ENCODE measurements at regions not wholly inside any gene's neighbourhood (a gene's known extent, or its start where the extent isn't known, plus 50 kb on each side); places are given as distances from the start of the nearest gene placed in this dataset.
A peak's percentile ranks its signal among the peaks of the same experiment; 100 is the strongest.

- no peak overlapping the region for H3K9ac ChIP-seq (ENCODE audit: control insufficient read depth, insufficient read depth, low read length)
- BruUV-seq (replicated peaks): no TSS peak
- no peak for FAIRE-seq
- DNase-seq (ENCODE audit: low read depth, low spot score): no peak
- no peaks in the 10 kb centered on the region for H3K9me3 ChIP-seq (replicated peaks; ENCODE audit: control insufficient read depth, insufficient read depth, low read length)
- ChIA-PET SMC1A (ENCODE audit: uncharacterized antibody, unreplicated experiment) (interaction anchor here (2.0 kb wide), 1 partner anchor 12 kb away, joined by 5 read pairs; no protein-coding TSS in a partner anchor), CTCF (interaction anchor here (1.3 to 1.4 kb wide), 3 partner anchors 10 to 26 kb away, joined by 3 to 8 read pairs (median 4); no protein-coding TSS in a partner anchor), RAD21 (ENCODE audit: unreplicated experiment) (no interaction called here), POLR2A (no interaction called here)
- H2AFZ ChIP-seq (ENCODE audit: control insufficient read depth, low read depth, low read length): no peak overlapping the region
- no peaks in the 10 kb centered on the region for H3K4me1 ChIP-seq (ENCODE audit: control insufficient read depth, insufficient read depth, low read length)
- H4K20me1 ChIP-seq (ENCODE audit: control insufficient read depth, insufficient read depth): no peaks in the 10 kb centered on the region
- H3K27me3 ChIP-seq (replicated peaks in 1 of 2; ENCODE audit: control insufficient read depth in 2 of 2, insufficient read depth in 2 of 2, low read length in 1 of 2): no peaks in the 10 kb centered on the region
- TF ChIP-seq IKZF1 (conservative IDR thresholded peaks at IDR 0.05) (no peak), SMC3 (IDR thresholded peaks at IDR 0.05; ENCODE audit: borderline replicate concordance, low read length) (peak; percentile 29; the same call in 1 of the 2 replicates), RAD21 (IDR thresholded peaks at IDR 0.05; ENCODE audit: insufficient read depth, low read depth, low read length) (peak; percentile 44), BCL11A (IDR thresholded peaks at IDR 0.05; ENCODE audit: low read depth, low read length) (no peak)
- TF ChIP-seq, protein P1, sequence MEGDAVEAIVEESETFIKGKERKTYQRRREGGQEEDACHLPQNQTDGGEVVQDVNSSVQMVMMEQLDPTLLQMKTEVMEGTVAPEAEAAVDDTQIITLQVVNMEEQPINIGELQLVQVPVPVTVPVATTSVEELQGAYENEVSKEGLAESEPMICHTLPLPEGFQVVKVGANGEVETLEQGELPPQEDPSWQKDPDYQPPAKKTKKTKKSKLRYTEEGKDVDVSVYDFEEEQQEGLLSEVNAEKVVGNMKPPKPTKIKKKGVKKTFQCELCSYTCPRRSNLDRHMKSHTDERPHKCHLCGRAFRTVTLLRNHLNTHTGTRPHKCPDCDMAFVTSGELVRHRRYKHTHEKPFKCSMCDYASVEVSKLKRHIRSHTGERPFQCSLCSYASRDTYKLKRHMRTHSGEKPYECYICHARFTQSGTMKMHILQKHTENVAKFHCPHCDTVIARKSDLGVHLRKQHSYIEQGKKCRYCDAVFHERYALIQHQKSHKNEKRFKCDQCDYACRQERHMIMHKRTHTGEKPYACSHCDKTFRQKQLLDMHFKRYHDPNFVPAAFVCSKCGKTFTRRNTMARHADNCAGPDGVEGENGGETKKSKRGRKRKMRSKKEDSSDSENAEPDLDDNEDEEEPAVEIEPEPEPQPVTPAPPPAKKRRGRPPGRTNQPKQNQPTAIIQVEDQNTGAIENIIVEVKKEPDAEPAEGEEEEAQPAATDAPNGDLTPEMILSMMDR (IDR thresholded peaks at IDR 0.05 in 2 of 3, conservative IDR thresholded peaks at IDR 0.05 in 1 of 3; ENCODE audit: control insufficient read depth in 2 of 3, extremely low read depth in 1 of 3, insufficient read depth in 1 of 3, low read depth in 3 of 3, low read length in 3 of 3): peak; percentile 40 to 53 (median 45); a peak in 5 of 6 replicates
- H3K4me3 ChIP-seq: no peak overlapping the region
- no peaks in the 10 kb centered on the region for H3K79me2 ChIP-seq (ENCODE audit: control insufficient read depth, insufficient read depth, low read length)
- H3K36me3 ChIP-seq (ENCODE audit: control insufficient read depth in 2 of 2, insufficient read depth in 2 of 2, low read length in 1 of 2): no peaks in the 10 kb centered on the region
- in situ Hi-C loops (cut with MboI) (no loop called here), intact Hi-C loops (cut with micrococcal nuclease; ENCODE audit: unreplicated experiment) (no loop called here)
- H3K27ac ChIP-seq (ENCODE audit: control insufficient read depth, insufficient read depth): no peak overlapping the region
- H3K4me2 ChIP-seq (ENCODE audit: control insufficient read depth, insufficient read depth): no peak overlapping the region
- WGBS (ENCODE audit: insufficient coverage, insufficient replicate concordance, low lambda C conversion rate, missing lambda C conversion rate): 34% methylated on average over 9 of the region's 9 CpGs
- ATAC-seq: peak; percentile 69
Observed at GRCh38 chr4:136637071-136637777, 895.1 kb downstream of the PCDH18 start.
